ENCODE measurements at regions not wholly inside any gene's neighbourhood (a gene's known extent, or its start where the extent isn't known, plus 50 kb on each side); places are given as distances from the start of the nearest gene placed in this dataset.

- TF ChIP-seq GTF2F1 (IDR thresholded peaks at IDR 0.05; ENCODE audit: borderline replicate concordance, low read depth, low read length): no peak
- TF ChIP-seq POLR2A (IDR thresholded peaks at IDR 0.05; ENCODE audit: control extremely low read depth in 1 of 2, low read depth in 2 of 2, low read length in 2 of 2): no peak
- TF ChIP-seq SIX5 (IDR thresholded peaks at IDR 0.05; ENCODE audit: low read depth, low read length): no peak
Observed at GRCh38 chr18:6639305-6639704, 90.2 kb upstream of the ARHGAP28 start (continued).
